GM21737 (cell line): ENCODE measurements at regions not wholly inside any gene's neighbourhood (a gene's known extent, or its start where the extent isn't known, plus 50 kb on each side); places are given as distances from the start of the nearest gene placed in this dataset.

Experiments
- ATAC-seq: cut with Tn5 transposase; IDR thresholded peaks from one replicate; pipeline ENCODE4 v1.9.1; 2021; ENCODE audit warnings: mild to moderate bottlenecking, moderate library complexity; ENCODE audit not compliant: unreplicated experiment

GRCh38 chr4:57633212-57633859 lies 523.2 kb upstream of the IGFBP7 start:
- no peak for ATAC-seq

- no peak for ATAC-seq
Measured at GRCh38 chr4:57632564-57632963, 522.4 kb upstream of the IGFBP7 start.

- no peak for ATAC-seq
Measured at GRCh38 chr4:57631147-57631546, 521.0 kb upstream of the IGFBP7 start.

- ATAC-seq, result no peak
Measured at GRCh38 chr4:57628004-57628403, 517.8 kb upstream of the IGFBP7 start.

- ATAC-seq, result no peak
Measured at GRCh38 chr4:57614257-57614932, 504.2 kb upstream of the IGFBP7 start.

GRCh38 chr4:57612279-57612678 lies 502.1 kb upstream of the IGFBP7 start:
- ATAC-seq, result no peak

GRCh38 chr4:57607566-57608180 lies 497.5 kb upstream of the IGFBP7 start:
- no peak for ATAC-seq

GRCh38 chr4:57605376-57605775 lies 495.2 kb upstream of the IGFBP7 start:
- ATAC-seq, result no peak

GRCh38 chr4:57602141-57602540 lies 492.0 kb upstream of the IGFBP7 start:
- no peak for ATAC-seq

GRCh38 chr4:57591073-57591472 lies 480.9 kb upstream of the IGFBP7 start:
- no peak for ATAC-seq

- ATAC-seq, result no peak
Measured at GRCh38 chr4:57588557-57588956, 478.4 kb upstream of the IGFBP7 start.

GRCh38 chr4:57580710-57581599 lies 470.8 kb upstream of the IGFBP7 start:
- no peak for ATAC-seq

- no peak for ATAC-seq
Measured at GRCh38 chr4:57575426-57575825, 465.2 kb upstream of the IGFBP7 start.

GRCh38 chr4:57554556-57555092 lies 444.4 kb upstream of the IGFBP7 start:
- no peak for ATAC-seq

GRCh38 chr4:57553728-57554127 lies 443.5 kb upstream of the IGFBP7 start:
- no peak for ATAC-seq

- ATAC-seq, result no peak
Measured at GRCh38 chr4:57550198-57550597, 440.0 kb upstream of the IGFBP7 start.

- no peak for ATAC-seq
Measured at GRCh38 chr4:57548856-57549255, 438.7 kb upstream of the IGFBP7 start.

GRCh38 chr4:57544811-57545654 lies 434.8 kb upstream of the IGFBP7 start:
- no peak for ATAC-seq

- ATAC-seq, result no peak
Measured at GRCh38 chr4:57504797-57505530, 394.8 kb upstream of the IGFBP7 start.
